GM19467 (cell line): ENCODE measurements at regions not wholly inside any gene's neighbourhood (a gene's known extent, or its start where the extent isn't known, plus 50 kb on each side); places are given as distances from the start of the nearest gene placed in this dataset.

Experiments used
- ATAC-seq: cut with Tn5 transposase; IDR thresholded peaks from one replicate; pipeline ENCODE4 v1.9.1; 2021; ENCODE audit warnings: mild to moderate bottlenecking, moderate library complexity; ENCODE audit not compliant: unreplicated experiment

- ATAC-seq: no peak
Observed at GRCh38 chr15:36484038-36484778, 95.2 kb upstream of the CDIN1 start.

- no peak for ATAC-seq
Observed at GRCh38 chr15:36491912-36492311, 87.5 kb upstream of the CDIN1 start.

DNA sequence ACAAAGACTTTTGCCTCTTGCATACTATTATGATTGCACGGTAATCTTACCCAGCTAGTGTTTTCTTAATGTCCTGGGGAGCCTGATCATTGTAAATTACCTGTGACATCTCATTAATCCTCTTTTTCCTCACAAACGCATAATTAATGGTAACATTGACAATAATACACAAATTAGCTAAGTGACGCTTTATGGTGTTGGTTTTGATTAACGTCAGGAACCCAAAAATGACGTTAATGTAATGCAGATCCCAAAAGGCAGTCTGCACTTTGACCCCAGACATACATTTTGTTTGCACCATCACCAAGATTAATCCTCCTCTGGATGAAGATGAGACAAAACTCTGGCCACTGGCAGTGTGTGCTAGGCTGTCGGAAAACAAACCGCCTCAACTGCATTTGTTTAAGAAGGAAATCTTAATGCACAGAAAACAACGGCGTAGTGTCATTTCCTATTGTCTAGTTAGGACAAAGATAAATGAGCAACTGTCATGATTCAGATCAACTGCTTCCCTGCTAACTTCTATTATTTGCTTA lies 83.9 kb upstream of the CDIN1 start:
- no peak for ATAC-seq

DNA sequence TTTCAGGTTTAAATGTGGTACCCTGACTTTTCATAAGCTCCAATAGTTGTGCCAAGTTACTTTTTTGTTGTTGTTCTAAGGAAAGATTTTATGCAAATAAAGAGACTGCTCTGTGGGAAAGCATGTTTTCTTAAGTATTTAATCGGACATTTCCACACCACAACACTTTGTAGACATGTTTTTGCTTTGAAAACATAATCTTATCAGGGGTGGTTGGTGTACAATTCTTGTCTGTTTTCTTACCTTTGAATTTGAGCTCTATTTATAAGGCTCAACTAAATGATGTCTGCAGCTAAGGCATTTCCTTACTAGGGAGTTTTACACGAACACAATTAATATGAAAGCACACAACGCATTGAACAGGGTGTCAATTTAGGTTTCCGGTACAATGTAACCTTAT lies 81.5 kb upstream of the CDIN1 start:
- ATAC-seq: no peak

- no peak for ATAC-seq
Observed at GRCh38 chr15:36498401-36498800, 81.0 kb upstream of the CDIN1 start.

DNA sequence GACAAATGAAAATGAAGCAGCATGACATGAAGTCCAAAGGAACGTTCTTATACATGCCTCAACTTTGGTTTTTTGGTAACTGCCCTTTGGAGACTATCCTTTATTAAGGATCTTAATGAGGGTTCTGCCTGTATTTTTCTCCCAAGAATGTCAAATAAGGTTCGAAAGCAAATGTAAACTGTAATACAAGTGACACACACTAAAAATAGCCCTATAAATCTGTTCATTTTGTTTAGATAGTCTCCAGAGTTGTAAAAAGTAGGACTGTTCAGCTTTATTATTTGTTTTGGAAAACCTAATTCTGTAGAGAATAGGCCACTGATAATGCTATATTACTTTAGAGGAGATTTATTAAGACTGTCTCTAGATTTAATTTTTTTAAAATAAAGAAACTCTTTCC lies 80.5 kb upstream of the CDIN1 start:
- ATAC-seq: no peak

GRCh38 chr15:36499412-36500389 lies 79.7 kb upstream of the CDIN1 start:
- no peak for ATAC-seq

- ATAC-seq: peak; percentile 87
Observed at GRCh38 chr15:36501063-36501678, 78.3 kb upstream of the CDIN1 start.

GRCh38 chr15:36502509-36502908 lies 76.9 kb upstream of the CDIN1 start:
- no peak for ATAC-seq

GRCh38 chr15:36506733-36507356 lies 72.6 kb upstream of the CDIN1 start:
- no peak for ATAC-seq

- ATAC-seq: no peak
Observed at GRCh38 chr15:36507458-36507857, 72.0 kb upstream of the CDIN1 start.

DNA sequence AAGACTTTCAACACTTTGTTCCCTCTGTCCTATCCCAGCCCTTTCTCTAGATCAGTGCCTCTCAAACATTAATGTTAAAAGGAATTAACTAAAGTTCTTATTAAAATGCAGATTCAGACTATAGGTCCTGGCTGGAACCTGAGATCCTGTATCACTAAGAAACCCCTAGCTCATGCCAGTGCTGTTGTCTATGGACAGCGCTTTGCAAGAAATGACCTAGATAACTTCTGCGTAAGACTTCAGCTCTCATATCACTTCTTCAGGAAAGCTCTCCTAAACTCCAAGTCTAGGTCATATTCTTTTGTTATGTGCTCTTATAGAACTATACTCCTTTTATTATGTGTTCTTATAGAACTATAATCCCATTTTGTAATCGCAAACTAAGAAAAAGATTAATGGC lies 67.8 kb upstream of the CDIN1 start:
- ATAC-seq: no peak

- no peak for ATAC-seq
Observed at GRCh38 chr15:36517758-36518157, 61.7 kb upstream of the CDIN1 start.

DNA sequence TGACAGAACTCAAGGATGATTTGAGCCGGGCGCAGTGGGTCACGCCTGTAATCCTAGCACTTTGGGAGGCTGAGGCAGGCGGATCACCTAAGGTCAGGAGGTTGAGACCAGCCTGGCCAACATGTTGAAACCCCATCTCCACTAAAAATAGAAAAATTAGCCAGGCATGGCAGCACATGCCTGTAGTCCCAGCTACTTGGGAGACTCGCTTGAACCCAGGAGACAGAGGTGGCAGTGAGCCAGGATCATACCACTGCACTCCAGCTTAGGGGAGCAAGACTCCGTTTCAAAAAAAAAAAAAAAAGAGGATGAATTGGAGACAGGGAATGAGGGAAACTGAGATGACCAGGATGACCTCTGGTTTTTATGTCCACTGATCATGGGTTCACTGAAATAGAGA lies 60.4 kb upstream of the CDIN1 start:
- no peak for ATAC-seq

- no peak for ATAC-seq
Observed at GRCh38 chr15:36525430-36525829, 54.0 kb upstream of the CDIN1 start.

DNA sequence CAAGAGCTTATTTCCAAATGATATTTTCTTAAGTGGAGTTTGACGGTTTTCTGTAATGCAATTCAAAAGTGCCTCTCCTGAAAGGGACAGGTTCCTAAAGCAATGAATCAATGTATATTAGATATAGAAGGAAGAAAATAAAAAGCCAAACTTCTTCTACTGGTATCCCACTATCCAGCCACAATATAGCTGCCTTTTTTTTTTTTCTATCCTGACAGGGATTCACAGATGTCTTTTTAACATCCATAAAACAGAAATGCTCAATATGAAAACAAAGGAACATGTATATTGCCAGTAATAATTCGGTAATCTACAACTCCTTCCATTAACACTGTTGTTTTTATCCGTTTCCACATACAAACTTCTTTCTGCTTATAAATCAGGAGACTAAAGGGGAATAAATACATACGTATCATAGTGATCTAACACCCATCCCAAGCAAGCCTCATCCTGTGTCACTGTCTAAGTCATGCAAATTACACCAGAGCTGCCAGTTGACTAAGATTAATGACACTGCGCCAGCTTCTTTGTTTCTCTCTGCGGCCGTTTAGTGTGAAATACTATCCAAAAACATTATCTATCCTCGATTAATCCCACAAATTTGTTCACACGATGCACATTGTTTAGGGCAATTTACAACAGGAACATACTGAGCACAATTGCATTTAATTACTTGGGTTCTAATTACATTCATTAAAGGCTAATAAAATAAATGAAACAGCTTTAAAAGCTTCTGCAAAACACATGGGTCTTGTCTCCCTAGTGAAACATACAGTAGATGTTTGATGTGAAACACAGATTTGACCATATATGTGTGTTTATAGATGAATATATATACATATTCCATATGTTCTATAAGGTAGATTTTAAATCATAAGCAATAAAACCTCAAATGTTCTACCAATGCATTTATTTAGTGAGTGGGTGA lies 51.9 kb upstream of the CDIN1 start:
- ATAC-seq: no peak

- ATAC-seq: no peak
Observed at GRCh38 chr15:36529296-36530011, 50.0 kb upstream of the CDIN1 start.
